A204.1 (cell line): ENCODE measurements at regions not wholly inside any gene's neighbourhood (a gene's known extent, or its start where the extent isn't known, plus 50 kb on each side); places are given as distances from the start of the nearest gene placed in this dataset.

ENCODE experiments used
- FAIRE-seq: peaks from 2 replicates; lab custom pipeline; 2012; peaks lifted over from hg19 to GRCh38; lab: Jason Lieb, UNC

DNA sequence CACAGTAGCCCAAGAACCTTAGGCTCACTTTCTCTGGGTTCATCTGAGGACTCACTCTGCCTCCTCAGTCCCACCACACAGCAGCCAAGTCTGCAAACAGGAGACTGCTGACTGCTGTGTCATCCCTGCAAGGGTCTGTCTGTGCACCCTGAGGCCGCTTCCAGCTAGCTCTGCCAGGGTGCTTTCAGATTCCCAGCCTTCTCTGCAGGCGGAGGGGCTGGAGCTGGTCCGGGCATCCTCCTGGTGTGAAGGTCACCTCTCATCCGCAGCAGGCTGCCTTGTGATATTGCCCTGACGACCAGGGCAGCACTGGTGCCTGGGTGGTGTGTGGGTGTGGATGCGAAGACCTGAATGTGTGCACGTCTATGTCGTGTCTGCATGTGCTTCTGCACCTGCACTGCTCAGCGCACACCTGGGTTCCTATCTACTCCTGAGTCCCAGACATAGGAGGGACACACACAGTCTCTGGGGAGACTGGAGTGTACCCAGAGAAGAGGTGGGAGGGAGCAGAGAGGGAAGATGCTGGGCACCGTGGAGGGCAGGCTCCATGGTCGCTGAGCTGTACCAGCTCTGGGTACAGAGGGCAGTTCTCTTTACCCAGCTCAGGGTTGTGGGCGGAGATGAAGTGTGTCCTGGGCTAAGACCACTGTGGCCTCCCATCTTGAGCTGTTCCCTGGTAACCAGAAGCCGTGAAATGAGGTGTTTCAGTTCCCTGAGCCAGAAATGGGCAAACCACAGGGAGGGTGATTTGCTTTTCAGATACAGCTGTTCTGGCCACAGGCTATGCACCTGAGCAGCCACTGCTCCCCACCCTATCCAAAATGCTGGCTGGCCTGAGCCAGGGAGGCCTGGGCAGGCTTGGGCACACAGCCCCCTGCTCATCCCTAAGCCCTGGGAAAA lies 160.9 kb upstream of the CSF3R start:
- no peak for FAIRE-seq

DNA sequence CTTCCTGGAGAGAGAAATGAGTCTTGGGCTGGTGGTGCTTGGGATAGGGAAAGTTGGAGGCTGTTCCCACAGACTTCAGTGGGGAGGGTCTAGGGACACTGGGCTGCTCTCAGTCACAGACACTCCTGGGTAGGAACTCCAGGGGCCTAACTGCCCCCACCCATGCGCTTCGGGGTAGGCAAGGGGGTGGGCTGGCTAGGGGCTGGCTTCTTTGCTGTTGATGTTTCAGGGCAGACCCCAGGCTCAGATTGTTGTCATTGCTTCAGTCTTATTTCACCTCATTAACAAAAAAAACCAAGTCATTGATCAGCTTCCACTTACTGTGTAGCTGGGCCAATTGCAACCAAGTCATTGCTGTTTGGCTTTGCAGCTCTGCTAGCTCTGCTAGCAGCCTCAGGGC lies 160.1 kb upstream of the CSF3R start:
- no peak for FAIRE-seq

DNA sequence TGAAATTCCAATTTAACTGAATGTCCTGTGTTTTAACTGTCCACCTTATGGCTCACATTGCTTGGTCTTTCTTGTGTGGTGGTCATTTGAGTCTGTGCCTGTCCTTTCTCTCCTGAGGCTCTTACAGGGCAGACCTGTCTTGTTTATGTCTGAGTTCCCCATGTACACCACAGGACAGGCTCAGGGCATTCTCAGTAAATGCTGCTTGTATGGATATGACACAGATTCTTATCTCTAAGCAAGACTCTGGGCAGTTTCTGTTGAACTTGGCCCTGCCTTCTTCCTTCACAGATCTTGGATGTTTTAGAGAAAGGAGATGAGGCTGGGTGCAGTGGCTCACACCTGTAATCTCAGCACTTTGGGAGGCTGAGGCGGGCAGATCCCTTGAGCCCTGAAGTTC lies 159.1 kb upstream of the CSF3R start:
- FAIRE-seq = no peak

- FAIRE-seq = no peak
These were observed 156.7 kb upstream of the CSF3R start for GRCh38 chr1:36639461-36639860.

DNA sequence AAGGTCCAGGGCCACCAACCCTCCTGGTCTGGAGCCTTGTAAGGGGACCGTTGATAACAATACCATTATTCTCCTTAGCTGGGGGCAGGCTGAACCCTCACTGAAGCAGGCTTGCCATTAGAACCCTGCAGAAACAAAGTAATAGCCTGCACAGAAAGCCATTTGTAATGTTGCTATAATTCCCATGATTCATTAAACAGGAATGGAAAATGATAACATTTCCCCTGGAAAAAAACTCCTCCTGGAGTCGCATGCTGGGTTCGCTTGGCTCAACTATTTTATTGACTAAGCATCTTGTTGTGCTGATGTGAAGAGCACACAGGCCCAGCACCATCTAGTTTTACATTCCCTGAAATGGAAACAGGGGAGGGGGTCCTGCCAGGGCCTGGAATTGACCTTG lies 155.6 kb upstream of the CSF3R start:
- FAIRE-seq = no peak

- FAIRE-seq = no peak
These were observed 153.5 kb upstream of the CSF3R start for GRCh38 chr1:36636206-36636605.

GRCh38 chr1:36635284-36635683 lies 152.6 kb upstream of the CSF3R start:
- FAIRE-seq = no peak

- FAIRE-seq = no peak
These were observed 146.1 kb upstream of the CSF3R start for GRCh38 chr1:36628804-36629203.

DNA sequence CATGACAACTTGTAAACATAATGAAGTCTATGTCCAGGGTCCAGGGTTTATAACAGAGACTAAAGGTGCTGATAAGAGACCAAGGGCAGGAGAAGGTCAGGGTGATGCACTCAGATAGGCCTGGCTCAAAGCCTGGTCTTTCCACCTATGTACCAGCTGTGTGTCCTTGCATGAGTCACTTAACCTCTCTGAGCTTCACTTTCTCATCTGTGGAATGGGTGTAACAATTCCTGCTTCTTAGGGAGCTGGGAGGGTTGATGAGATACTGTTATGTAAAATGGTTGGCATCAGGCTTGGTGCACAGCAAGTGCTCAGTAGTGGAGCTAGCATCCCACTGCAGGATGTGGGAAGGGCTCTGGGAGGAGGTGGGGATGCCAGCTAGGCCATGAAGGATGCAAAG lies 143.7 kb upstream of the CSF3R start:
- FAIRE-seq = no peak

- FAIRE-seq = no peak
These were observed 143.2 kb upstream of the CSF3R start for GRCh38 chr1:36625935-36626310.

GRCh38 chr1:36625253-36625934 lies 142.7 kb upstream of the CSF3R start:
- no peak for FAIRE-seq

GRCh38 chr1:36624466-36624865 lies 141.8 kb upstream of the CSF3R start:
- no peak for FAIRE-seq

DNA sequence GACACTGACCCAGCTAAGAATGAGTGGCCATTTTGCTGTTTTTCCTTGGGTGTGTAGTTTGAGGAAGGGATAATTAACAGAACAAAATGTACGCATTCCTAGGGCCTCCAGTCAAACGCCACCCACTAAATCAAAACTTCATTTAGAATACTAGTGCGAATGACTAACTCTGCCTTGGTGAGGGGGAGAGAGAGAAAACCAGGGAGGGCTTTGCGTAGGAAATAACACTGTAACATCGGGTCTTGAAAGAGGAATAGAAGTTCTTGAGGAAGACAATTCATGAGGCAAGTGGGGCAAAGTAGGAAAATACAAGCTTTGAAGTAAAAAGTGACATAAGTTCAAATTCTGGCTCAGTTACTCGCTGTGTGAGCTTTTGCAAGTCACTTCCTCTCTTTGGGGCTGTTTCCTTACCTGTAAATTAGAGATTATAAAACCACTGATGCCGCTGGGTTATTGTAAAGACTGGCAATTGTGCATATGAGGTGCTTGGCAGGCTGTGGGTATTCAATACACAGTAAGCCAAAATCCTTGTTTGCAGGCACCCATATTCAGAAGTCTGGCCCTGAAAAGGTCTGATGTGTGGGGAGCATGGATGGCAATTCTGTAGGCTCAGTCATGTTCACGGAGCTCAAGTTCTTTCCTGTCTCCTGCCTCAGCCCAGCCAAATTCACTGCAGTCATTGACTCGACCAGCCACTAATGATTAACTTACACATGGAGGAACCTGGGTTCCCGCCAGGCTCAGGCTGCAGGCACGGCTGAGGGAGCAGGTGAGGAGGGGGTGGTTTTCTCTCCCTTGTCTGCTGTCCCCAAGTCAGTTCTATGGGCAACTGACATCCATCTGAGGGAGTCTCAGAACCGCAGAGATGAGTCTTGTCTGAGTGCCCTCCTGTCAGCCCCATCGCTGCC lies 140.3 kb upstream of the CSF3R start:
- no peak for FAIRE-seq

DNA sequence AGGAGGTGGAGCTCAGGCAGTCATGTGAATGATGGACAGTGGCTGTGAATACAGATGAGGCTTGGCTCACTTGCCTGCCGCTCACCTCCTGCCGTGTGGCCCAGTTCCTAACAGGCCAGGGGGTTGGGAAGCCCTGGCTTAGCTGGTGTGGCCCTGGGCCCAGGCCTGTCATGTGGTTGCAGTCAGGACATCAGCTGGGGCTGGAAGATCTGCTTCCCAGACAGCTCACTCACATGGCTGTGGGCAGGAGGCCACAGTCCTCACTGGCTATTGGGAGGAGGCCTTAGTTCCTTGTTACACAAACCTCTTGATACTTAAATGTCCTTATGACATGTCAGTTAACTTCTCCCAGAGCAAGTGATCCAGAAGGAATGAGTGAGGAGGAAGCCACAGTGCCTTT lies 138.8 kb upstream of the CSF3R start:
- no peak for FAIRE-seq

GRCh38 chr1:36620142-36620541 lies 137.4 kb upstream of the CSF3R start:
- FAIRE-seq = no peak

DNA sequence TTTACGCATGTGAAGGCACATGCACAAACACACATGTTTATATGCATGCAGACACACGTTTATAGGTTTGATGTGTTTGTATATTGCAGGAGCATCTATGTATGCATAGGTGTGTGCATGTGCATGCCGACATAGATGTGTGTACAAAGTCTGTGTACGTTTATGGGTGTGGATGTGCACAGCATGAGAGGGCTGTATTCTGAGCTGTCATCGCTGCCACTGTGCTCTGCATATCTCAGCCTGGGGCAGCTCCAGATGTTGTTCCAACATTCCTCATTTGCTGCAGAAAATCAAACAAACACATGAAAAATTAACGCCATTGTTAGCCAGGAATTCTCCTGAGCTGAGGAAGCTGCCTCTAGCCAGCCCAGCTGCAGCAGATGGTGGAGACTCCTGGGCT lies 132.3 kb upstream of the CSF3R start:
- FAIRE-seq = no peak

DNA sequence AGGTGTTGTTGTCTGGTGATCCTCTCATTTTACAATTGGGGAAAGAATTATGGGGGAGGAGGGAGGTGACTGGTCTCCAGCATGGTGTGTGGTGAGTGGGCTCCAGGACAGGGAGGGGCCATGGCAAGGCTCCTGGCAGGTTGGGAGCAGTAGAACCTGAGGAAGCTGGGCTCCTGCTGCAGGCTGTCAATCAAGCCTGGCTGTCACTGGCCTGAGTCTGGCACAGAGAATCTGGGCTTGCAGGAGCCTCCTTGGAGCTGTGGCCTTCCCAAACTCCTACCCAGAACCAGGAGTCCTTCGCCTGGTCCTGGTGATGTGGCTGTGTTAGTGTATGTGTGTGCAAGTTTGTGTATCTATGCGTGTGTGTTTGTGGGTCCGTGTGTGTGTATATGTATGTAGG lies 131.9 kb upstream of the CSF3R start:
- no peak for FAIRE-seq

- no peak for FAIRE-seq
These were observed 131.0 kb upstream of the CSF3R start for GRCh38 chr1:36613721-36614120.

- no peak for FAIRE-seq
These were observed 130.2 kb upstream of the CSF3R start for GRCh38 chr1:36612881-36613280.

DNA sequence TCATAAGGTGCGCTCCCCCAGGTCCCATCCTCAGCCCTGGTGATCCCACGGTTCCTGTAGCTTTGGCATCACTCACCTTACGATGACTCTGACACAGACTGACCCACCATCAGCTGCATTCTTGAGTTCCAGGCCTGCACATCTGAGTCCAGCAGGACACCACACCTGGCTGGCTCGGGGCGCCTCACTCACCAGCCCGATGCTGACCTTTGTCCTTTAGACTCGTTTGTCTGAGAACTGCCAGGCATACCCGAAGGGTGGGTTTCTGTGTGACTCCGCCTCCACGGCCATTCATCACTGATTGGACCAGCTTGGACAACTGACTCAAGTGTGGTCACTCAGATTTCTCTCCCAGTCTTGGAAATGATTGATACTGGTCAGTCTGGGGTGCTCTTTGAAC lies 129.4 kb upstream of the CSF3R start:
- no peak for FAIRE-seq

GRCh38 chr1:36609241-36610027 lies 126.7 kb upstream of the CSF3R start:
- peak; percentile 27 for FAIRE-seq

DNA sequence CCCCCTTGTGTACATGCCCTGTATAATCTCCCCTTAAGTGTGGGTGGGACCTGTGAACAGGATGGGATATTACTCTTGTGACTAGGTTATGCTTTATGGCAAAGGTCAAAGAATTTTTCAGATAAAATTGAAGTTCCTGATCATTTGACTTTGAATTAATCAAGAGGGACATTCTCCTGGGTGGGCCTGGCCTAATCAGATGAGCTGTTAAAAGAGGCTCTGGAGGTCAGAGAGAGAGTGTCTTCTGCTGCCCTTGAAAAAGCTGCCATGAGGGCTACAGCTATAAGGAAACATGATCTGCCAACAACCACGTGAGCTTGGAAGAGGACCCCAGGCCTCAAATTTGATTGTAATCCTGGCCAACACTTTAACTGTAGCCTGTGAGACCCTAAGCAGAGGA lies 125.6 kb upstream of the CSF3R start:
- FAIRE-seq = no peak
